GM18868 (cell line): ENCODE measurements at regions not wholly inside any gene's neighbourhood (a gene's known extent, or its start where the extent isn't known, plus 50 kb on each side); places are given as distances from the start of the nearest gene placed in this dataset.
A peak's percentile ranks its signal among the peaks of the same experiment; 100 is the strongest.

Source experiments
- ATAC-seq: cut with Tn5 transposase; IDR thresholded peaks from one replicate; pipeline ENCODE4 v1.9.1; 2021; ENCODE audit warnings: mild to moderate bottlenecking, moderate library complexity; ENCODE audit not compliant: unreplicated experiment

DNA sequence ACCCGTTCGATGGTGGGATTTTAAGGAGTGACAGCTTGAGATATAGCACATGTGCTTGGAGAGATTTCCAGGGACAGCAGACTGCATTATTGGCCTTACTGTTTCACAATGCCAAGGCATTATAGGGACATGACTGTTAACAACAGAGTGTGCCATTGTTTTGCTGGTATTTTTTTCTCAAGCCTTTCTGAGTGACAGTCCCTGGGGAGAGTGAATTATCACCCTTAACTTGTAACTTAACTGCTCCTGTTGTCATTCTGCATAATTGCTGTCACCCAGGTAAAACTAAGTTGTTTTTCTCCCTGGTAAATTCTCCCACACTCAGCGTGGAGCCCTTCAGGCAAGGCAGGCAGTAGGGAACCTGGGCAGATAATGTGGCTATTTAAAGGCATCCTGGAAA, 989.2 kb upstream of the LCORL start:
- ATAC-seq = no peak

DNA sequence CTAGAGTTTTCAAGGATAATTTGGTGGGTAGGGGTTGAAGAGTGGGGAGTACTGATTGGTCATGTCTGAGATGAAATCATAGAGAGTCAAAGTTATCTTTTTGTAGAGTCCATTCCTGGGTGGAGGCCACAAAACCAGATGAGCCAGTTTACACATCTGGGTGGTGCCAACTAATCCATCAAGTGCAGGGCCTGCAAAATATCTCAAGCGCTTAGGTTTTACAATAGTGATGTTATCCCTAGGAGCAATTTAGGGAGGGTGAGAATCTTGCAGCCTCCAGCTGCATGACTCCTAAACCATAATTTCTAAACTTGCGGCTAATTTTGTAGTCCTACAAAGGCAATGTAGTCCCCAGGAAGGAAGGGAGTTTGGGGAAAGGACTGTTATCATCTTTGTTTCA, 988.3 kb upstream of the LCORL start:
- ATAC-seq = no peak

DNA sequence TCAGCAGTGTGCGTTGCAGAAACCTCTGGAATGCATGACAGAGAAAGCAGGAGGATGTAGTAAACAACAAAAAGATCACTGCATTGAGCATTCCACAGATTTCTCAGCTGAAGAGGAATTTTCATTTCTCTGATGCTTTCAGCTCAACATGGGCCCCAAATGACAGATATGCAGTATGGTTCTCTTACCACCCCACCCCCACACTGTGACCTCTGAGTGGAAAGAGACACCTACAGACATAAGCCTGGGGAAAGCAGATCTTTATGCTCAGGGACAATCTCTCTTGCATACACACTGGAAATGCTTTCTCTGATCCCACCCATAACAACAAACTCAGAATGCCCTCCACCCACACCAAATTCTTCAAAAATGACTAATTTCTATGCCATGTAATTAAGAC, 983.7 kb upstream of the LCORL start:
- no peak for ATAC-seq

DNA sequence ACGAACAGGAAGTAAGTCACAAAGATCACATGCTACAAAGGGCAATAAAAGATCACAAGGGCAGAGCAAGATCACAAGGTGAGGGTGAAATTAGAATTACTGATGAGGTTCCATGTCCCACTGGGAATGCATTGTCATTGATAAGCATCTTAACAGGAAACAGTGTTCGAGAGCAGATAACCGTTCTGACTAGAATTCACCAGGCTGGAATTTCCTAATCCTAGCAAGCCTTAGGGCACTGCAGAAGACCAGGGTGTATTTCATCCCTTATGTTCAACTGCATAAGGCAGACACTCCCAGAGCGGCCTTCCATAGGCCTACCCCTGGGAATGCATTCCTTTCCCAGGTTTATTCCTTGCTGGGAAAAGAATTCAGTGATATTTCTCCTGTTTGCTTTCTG, 980.6 kb upstream of the LCORL start:
- no peak for ATAC-seq

DNA sequence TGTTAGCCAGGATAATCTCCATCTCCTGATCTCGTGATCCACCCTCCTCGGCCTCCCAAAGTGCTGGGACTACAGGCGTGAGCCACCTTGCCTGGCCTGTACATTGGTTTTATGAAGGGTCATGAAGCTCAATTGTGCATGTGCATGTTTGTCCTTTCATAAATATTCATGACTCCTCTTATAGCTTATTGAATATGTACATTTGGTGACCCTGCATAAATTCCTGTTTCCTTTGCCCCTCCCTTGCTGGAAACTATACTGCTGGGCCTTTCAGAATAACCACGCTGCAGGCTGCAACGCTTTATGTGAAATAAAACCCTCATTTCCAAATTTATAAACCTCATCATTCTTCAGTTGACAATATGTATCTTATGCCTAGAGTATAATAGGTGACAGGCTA, 978.0 kb upstream of the LCORL start:
- ATAC-seq = no peak

DNA sequence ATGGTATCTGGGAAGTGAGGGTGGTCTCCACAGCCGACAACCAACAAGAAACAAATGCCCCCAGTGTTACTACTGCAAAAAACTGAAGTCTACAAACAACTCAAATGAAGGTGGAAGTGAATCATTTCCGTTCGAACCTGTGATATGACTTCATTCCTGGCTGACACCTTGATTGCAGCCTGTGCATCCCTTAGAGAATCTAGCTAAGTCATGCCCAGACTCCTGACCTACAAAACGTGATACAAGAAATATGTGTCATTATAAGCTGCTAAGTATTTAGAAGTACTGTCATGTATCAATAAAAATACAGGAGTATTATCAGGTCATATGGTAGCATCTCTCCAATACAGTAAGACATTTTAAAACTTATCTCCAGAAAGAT, 959.7 kb upstream of the LCORL start:
- no peak for ATAC-seq

DNA sequence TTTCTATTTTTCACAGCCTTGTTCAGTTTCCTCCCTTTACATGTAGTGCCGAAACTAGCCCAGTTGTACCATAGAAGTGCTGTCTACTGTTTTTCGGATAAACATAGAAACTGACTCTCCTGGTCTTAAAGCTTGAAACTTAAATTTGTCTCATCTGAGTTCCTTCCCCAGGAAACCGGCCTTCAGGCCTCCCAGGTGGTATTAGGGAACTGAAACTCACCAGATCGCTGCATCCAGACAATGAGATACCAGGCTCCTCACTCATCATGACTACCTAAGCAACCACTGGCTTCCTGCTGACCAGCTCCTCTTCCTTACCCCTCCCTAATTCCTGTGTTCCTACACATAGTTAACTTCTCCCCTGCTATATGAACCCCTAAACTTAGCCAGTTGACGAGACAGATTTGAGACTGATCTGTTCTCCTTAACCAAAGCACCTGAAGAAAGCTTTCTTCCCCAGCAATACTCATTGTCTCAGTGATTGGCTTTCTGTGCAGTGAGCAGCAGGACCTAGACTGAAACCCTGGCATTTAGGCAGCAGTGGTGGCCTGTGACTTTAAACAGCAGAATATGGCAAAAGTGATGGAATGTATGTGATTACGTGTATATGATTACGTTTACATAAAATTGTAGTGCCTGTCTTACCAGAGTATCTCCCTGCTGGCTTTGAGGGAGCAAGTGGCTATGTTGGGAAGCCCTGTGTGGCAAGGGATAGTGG, 959.1 kb upstream of the LCORL start:
- peak; percentile 97 for ATAC-seq

DNA sequence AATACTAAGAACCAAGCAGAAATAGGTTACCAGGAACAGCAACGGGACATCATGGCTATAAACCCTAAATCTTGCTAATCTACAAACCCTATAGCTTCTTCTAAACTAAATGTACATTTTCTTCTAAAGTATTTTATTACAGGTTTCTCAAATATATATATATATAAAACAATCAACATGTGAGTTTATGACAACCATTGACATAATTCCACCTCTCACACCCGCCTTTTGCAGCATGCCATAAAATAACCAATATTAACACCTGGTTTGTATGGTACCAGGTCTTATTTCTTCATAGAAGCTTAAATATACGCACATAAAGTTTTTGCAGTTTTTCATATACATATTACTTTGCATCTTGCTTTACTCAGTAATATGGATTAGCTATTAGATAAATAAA, 955.3 kb upstream of the LCORL start:
- no peak for ATAC-seq

DNA sequence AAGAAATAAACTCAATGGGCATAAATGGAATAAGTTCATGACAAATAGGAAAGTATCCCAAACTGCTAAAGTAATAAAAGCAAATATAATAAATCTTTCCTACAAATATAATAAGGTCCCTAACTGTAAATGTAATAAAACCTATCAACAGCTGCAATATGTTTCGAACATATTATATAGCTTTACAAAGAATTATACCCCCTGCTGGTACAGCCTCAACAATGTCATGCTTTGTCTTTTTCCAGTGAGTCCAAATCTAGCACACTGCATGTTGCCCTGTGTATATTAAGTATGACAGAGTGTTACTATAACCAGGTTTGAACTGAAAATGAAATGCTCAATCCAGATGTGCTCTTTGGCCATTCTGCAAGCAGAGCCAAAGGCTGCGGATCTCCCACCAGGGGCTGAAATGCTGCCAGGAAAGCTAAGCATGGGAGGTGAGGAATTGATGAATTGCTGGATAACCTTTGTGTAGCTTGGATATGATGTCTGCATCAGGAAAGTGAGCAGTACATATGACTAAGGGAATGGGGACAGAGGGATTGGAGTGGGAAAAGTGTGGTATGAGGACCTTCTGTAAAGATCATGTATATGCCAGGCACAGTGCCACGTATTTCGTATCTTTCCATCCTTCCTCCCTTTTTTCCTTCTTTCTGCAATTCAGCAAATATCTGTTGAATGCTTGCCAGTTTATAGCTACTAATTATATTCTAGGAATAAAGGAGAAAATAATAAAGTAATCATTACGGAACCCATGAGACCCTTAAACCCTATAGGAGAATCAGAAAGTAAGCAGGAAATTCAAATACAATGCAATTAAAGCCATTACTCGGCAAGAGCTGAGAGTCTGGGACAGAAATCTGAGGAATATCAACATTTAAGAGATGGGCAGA, 954.6 kb upstream of the LCORL start:
- no peak for ATAC-seq

DNA sequence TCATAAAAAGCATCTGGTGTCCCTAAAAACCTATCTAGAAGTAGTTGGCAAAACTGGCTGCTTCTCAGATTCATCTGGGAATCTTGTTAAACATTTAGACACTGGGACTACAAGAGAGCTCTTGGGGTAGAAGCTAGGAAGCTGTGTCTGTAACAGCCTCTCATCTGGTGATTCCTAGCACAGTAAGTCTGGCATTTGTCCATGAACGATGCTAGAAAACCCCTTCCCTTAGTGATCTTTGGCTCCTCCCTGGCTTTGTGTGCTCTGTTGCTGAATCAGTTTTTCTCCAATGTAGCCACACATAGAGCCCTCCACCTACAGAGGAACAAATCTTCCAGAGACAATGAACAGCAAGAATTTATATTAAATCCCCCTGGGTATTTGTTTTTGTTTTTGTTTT, 951.7 kb upstream of the LCORL start:
- ATAC-seq = no peak

DNA sequence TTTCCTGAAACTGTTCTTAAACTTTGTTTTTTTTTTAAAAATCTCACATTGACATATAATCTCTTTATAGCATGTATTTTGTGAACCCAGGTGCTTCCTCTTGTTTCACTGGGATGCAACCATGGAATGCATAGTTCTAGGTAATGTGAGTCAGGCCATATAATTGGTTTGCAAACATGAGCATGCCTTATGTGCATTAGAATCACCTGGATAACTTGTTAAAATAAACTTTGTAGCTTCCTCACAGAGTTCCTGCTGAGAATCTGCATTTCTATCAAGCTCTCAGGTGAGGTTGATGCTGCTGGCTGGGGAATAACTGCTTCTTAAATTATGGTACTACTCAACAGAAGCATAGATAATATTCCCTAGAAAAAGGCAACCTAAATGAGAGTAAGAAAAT, 940.3 kb upstream of the LCORL start:
- no peak for ATAC-seq

DNA sequence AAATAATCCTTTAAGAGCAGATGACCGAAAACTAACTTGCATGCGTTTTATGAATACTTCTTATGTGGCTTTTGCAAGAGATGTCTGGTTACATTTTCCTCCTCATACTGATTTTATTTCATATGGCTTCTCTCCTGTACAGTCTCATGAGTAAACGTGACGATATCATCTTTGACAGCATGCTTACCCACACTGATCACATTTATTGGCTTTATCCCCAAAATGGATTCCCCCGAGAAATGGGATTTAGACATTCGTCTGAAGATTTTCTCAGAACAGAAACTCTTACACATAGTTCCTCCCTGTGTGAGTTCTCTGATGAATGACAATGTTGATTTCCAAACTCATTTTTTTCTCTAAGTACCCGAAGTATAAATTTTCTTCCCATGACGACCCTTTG, 939.7 kb upstream of the LCORL start:
- ATAC-seq = no peak

DNA sequence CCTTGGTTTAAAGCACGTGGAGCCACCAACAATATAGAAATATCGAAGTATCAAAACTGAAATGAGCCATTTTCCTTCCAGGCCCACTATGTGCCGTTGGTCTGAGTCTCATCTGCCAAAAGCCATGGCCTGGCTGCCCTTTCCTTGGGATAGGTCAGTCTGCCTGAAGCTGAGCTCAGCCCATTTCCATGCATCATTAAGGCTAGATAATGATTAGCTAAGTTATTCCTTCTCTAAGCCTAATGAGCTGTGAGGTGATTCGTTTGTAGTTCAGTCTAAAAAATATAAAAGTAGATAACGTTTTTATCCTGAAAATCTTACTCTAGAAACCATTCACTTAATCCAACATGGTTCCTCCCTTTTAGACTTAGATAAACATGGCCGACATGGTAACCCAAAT, 936.2 kb upstream of the LCORL start:
- no peak for ATAC-seq

DNA sequence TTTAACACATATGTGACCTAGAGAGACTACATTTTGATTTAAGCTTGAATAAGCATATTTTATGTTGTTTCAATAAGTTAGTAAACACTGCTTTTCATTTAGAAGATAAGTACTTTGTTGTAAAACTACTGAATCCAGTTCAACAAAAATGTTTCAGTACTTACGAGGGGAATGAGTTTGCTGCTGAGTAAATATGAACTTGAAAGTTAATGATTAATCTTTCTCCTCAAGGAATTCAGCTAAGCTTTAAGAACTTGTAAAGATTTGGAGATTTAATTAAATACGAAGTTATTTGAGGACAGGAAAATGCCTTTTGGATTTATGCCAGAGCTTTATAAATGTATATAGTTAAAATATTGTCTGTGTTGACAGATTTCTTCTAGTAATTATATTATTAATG, 933.0 kb upstream of the LCORL start:
- no peak for ATAC-seq

DNA sequence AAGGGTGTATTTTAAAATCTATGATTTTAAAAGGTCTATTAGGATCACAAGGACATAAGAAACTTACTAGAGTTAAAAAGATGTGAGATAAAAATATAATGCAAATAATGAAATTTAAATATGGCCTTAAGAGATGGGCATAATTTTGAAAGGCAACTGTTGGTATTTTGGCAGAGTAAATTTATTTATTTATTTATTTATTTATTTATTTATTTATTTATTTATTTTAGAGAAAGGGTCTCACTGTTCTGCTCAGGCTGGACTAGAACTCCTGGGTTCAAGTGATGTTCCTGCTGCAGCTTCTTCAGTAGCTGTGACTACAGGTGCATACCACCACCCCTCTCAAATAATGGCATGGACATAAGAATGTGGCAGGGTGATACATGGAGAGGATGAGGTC, 932.1 kb upstream of the LCORL start:
- no peak for ATAC-seq

DNA sequence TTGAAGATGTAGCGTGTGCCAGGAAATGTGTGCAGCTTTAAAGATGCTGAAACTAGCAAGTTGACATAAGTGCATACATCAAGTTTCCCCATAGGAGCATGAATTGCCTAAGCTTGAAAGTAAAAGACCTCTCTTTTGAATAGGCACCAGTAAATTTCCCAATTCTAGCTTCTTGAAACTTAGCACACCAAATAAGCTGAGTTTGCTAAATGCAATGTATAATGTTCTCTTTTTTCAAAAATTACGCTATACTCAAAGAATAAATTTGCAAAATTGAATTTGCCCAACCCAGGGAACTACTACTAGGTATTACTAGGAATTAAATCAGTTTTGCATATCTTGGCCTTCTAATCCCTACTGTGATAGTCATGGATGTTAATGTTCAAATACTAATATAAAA, 923.9 kb upstream of the LCORL start:
- ATAC-seq = no peak

DNA sequence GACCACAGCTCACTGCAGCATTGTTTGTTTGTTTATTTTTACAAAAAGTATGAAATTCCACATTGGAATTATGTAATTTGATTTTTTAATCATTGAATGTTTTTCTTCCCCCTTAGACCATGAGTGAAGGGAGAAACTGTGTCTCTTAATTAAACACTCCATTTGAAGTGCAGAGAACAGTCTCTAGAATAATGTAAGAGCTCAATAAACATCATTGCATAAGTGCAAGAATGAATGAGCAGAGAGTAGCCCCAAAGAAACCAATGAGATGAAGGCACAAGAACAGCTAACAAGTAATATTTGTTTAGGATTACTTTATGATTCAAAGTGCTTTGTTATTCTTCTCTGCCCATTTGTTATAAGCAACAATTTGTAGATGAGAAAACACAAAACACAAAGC, 921.3 kb upstream of the LCORL start:
- no peak for ATAC-seq

DNA sequence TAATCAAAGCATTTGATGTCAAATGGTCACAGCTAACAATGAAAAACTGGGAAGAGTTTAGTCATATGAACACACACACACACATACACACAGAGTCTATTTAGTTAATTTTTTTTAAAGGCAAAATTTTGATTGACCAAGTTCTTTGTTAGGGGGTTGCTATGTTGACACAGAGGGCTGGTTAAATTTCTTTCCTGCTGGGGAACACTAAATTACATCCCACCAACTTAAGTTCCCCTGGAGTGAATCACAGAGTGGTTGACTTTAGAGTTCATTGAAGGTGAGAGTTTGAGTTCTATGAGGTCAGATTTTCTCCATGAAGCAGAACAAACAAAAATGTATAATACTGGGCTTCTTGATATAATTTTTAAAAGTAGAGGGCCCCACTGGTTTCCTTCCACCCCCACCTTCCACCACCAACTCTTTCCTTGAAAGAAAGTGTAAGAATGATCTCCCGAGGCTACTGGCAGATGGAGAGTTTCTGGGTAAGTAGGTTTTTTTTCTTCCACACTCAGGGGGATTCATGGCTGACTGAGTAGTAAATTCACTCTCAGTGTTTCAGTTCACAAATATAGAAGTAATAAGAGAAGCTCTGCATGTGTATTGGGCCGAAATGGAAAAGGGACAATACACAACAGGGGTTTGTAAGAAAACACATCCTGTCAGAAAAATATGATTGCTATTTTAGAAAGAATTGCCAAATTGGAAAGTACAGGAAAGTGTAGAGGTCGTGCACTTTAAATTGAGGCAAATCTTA, 917.0 kb upstream of the LCORL start:
- ATAC-seq = no peak

DNA sequence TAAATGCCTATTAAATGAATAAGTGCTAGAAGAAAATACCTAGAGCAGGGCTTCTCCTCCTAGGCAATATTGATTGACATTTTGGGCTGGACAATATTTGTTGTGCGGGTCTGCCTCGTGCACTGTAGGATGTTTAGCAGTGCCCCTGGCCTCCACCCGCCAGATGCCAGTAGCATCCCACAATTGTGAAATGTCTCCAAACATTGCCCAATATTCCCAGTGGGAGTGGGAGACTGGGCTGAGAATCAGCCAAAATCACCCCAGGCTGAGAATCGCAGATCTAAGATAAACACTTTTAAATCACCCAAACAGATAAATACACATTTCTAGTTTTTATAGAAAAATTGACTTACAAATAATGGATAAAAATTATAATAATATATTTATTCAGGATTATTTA, 916.2 kb upstream of the LCORL start:
- no peak for ATAC-seq

DNA sequence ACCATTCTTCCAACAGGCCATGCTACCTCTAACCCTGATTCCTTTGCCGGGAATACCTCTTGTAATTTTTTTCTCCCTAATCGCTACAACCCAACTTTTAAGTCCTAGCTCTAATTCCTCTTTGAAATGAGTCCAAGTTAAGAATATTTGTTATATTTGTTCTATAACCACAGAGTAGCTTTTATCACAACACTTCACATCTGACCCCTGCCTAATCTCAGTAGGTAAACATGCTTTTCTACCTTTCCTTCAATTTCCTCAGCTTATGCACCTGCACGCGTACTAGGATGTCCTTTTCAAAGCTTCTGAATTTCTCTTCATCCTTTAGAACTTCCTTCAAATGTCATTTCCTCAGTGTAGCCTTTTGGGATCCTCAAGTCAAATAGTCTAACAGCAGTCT, 915.5 kb upstream of the LCORL start:
- ATAC-seq = no peak

DNA sequence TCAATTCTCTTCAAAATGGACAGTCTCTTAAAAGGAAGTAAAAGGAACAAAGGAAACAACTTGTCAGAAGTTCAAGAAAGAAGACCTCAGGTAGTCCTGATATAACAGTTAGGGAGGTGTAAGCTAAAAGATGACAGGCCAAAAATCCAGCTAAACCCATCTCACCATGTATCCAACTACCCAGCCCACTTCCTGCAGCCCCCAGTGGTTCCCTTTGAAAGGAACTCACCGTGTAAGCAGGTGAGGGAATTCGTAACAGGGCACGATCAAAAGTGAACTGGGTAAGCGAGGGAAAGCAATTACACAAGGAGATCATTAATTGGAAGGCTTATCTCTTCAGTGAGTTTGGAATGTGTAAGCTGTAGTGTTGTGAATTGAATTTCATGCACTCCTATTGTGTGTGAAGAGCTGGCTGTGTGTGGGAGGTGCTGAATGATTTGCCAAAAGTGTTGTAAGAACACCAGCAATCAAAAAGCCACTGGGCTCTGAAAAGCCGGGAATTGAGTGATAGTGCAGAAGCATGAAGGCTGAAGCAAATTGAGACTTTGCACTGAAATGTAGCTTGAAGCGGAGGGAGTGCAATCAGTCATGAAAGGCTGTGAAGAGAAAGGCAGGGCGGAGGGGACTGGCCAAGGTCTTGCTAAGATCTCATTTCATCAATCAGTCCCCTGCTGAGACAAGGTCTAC, 914.2 kb upstream of the LCORL start:
- ATAC-seq = no peak
